GM18868 (cell line): ENCODE measurements at regions not wholly inside any gene's neighbourhood (a gene's known extent, or its start where the extent isn't known, plus 50 kb on each side); places are given as distances from the start of the nearest gene placed in this dataset.
A peak's percentile ranks its signal among the peaks of the same experiment; 100 is the strongest.
"Not testable (repeated sequence)": the region's sequence is repeated elsewhere in the genome, so short reads cannot be mapped to it uniquely, and the experiment has no call there.

Experiments
- ATAC-seq: cut with Tn5 transposase; IDR thresholded peaks from one replicate; pipeline ENCODE4 v1.9.1; 2021; ENCODE audit warnings: mild to moderate bottlenecking, moderate library complexity; ENCODE audit not compliant: unreplicated experiment

DNA sequence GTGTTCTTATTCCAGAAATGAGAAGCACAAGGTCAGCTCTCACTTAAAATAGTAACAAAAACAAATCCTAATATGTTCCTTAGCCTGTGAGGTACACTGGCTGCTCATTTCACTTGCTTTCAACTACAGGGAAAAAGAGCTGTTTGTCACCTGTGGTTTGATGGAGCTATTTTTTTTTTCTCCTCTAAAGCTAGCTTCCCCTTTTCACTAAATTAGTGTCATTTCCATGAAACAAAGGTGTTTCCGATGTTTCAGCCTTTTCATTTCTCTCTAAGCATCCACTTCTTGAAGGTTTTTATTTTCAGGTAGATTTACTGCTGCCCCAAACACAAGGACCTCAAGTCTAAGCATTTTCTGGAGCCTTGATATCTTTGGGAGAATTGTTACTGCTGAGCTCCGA is 148.6 kb downstream of the RBMX2 start:
- no peak for ATAC-seq

GRCh38 chrX:130552444-130553073 is 150.8 kb downstream of the RBMX2 start:
- peak; percentile 87 for ATAC-seq

- no peak for ATAC-seq
Observed at GRCh38 chrX:130555341-130555740, 153.6 kb downstream of the RBMX2 start.

DNA sequence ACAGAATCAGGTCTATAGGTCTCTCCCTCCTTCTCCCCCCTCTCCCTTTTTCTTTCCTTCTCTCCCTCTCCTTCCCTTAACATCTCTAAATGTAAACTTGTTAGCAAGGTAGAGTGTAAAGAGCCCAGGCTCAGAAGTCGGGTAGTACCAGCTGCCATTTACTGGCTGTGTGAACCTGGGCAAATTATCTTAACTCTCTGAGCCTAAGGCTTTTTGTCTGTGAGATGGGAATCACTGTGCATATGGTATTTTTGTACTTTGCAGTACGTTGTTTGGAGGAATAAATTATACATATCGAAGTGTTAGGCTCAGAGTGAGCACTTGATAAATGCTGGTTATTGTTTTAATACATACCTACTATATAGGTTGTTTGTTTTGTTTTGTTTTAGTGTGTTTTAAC is 154.0 kb downstream of the RBMX2 start:
- ATAC-seq, result no peak

DNA sequence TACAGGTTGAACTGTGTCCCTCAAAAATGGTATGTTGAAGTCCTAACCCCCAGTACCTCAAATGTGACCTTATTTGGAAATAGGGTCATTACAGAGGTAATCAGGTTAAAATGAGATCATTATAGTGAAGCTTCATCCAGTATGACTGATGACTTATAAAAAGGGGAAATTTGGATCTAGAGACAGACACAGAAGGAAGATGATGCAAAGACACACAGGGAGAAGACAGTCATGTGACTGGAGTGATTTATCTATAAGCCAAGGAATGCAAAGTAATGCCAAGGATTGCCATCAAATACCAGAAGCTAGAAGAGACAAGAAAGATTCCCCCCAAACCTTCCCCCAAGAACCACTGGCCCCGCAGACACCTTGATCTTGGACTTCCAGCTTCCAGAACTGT is 155.2 kb downstream of the RBMX2 start:
- ATAC-seq, result no peak

GRCh38 chrX:130560544-130560943 is 158.8 kb downstream of the RBMX2 start:
- ATAC-seq, result no peak

DNA sequence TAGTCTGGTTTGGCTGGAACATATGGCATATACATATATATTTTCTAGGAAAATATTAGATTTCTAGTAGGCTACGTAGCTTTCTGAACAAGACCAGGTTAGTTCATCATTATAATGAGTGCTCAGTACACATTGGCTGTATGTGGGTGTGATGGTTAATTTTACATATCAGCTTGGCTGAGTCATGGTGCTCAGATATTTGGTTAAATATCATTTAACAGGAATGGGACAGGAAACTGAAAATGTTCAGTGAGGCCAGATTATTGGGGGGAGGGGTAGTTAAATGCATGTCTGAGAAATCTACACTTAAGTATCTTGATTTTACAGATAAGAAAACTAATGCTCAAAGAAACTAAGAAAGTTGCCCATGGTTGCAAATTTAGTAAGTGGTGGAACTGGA is 160.1 kb downstream of the RBMX2 start:
- ATAC-seq, result no peak

DNA sequence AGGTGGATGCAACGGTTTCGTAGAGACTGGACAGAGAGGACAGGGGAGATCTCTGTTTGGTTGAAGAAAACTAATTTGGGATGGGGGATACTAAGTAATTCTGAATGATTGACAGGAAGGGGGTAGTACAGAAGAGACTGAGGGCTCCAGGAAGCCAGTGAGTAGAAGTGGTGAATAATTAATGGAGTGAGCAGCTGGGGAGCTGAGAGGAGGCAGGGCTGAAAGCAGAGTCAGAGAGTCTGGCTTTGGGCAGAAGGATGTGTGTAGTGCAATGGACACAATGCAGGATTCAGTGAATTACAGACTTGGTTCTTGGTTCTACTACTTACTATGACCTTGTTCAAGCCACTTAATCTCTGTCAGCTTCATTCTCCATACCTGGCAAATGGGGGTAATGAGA is 161.7 kb downstream of the RBMX2 start:
- ATAC-seq, result no peak

GRCh38 chrX:130566028-130566683 is 164.4 kb downstream of the RBMX2 start:
- no peak for ATAC-seq

DNA sequence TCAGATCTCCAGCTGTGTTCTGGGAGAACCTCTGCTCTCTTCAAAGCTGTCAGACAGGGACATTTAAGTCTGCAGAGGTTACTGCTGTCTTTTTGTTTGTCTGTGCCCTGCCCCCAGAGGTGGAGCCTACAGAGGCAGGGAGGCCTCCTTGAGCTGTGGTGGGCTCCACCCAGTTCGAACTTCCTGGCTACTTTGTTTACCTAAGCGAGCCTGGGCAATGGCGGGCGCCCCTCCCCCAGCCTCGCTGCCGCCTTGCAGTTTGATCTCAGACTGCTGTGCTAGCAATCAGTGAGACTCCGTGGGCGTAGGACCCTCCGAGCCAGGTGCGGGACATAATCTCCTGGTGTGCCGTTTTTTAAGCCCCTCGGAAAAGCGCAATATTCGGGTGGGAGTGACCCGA is 171.2 kb downstream of the RBMX2 start:
- not testable (repeated sequence) for ATAC-seq
